ENCODE measurements at regions not wholly inside any gene's neighbourhood (a gene's known extent, or its start where the extent isn't known, plus 50 kb on each side); places are given as distances from the start of the nearest gene placed in this dataset.
A peak's percentile ranks its signal among the peaks of the same experiment; 100 is the strongest.
"Not testable (repeated sequence)": the region's sequence is repeated elsewhere in the genome, so short reads cannot be mapped to it uniquely, and the experiment has no call there.

- DNase-seq (ENCODE audit: low spot score): no peak
- TF ChIP-seq, protein P1, sequence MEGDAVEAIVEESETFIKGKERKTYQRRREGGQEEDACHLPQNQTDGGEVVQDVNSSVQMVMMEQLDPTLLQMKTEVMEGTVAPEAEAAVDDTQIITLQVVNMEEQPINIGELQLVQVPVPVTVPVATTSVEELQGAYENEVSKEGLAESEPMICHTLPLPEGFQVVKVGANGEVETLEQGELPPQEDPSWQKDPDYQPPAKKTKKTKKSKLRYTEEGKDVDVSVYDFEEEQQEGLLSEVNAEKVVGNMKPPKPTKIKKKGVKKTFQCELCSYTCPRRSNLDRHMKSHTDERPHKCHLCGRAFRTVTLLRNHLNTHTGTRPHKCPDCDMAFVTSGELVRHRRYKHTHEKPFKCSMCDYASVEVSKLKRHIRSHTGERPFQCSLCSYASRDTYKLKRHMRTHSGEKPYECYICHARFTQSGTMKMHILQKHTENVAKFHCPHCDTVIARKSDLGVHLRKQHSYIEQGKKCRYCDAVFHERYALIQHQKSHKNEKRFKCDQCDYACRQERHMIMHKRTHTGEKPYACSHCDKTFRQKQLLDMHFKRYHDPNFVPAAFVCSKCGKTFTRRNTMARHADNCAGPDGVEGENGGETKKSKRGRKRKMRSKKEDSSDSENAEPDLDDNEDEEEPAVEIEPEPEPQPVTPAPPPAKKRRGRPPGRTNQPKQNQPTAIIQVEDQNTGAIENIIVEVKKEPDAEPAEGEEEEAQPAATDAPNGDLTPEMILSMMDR (IDR thresholded peaks at IDR 0.05; ENCODE audit: extremely low read depth, missing control alignments): no peak
These were observed 265.0 kb downstream of the ZPLD1 start for GRCh38 chr3:102699819-102700140.

- DNase-seq (ENCODE audit: low spot score): no peak
- TF ChIP-seq, protein P1 (IDR thresholded peaks at IDR 0.05; ENCODE audit: extremely low read depth, missing control alignments): no peak
These were observed 278.1 kb downstream of the ZPLD1 start for GRCh38 chr3:102712896-102713295.

- DNase-seq (ENCODE audit: low spot score): no peak
- TF ChIP-seq, protein P1 (IDR thresholded peaks at IDR 0.05; ENCODE audit: extremely low read depth, missing control alignments): no peak
These were observed 279.8 kb downstream of the ZPLD1 start for GRCh38 chr3:102714567-102714966.

- peak; percentile 42 for DNase-seq (ENCODE audit: low spot score)
- TF ChIP-seq, protein P1 (IDR thresholded peaks at IDR 0.05; ENCODE audit: extremely low read depth, missing control alignments): no peak
These were observed 280.3 kb downstream of the ZPLD1 start for GRCh38 chr3:102715030-102715697.

DNA sequence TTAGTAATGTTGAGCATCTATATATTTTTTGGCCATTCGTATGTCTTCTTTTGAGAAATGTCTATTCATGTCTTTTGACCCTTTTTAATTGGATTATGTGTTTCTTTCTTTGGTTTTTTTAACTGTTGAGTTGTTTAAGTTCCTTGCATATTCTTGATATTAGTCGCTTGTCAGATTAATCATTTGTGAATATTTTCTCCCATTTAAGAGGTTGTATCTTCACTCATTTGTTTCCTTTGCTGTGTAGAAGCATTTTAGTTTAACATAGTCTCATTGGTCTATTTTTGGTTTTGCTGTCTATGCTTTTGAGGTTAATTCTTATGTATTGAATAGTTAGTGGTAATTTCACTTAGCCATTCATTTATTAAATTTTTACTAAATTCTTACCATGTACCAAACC, 283.8 kb downstream of the ZPLD1 start:
- no peak for DNase-seq (ENCODE audit: low spot score)
- TF ChIP-seq, protein P1 (IDR thresholded peaks at IDR 0.05; ENCODE audit: extremely low read depth, missing control alignments): no peak

DNA sequence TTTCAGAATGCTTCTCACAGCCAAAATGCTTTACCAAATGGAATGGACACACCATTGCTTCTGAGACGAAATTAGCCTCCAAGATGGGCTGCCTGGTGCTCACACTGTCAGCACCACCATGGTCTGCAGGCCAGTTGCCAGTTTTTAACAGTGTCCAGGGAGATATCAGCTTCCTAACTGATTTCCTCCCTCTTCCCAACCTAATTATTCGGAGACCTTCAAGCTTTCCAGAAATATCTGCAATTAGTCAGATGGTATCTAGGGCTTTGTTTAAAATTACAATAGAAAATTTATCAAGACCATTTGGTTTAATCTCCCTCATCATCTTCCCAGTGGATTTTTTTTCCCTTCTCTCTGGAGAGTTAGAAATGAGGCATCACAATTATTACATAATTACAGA, 287.5 kb downstream of the ZPLD1 start:
- DNase-seq (ENCODE audit: low spot score): no peak
- TF ChIP-seq, protein P1 (IDR thresholded peaks at IDR 0.05; ENCODE audit: extremely low read depth, missing control alignments): no peak

DNA sequence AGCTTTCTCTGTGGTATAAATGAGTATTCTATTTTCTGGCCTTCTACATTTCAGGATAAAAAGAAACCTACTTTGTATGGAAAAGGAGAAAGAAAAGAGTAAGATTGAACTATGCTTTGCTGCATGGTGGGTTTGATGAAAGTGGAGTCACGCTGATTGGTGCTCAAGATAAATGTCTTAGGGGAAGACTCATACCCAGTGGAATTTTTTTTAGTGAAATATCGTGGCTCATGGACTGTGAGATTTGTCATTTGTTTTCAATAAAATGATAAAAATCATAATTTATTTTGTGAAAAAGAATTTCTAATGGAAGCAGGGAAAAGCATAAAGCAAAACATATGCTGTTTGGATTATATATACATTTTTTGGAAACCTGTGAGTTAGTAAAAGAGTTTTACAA, 292.5 kb downstream of the ZPLD1 start:
- TF ChIP-seq, protein P1 (IDR thresholded peaks at IDR 0.05; ENCODE audit: extremely low read depth, missing control alignments): no peak
- DNase-seq (ENCODE audit: low spot score): no peak

- DNase-seq (ENCODE audit: low spot score): not testable (repeated sequence)
These were observed 297.8 kb downstream of the ZPLD1 start for GRCh38 chr3:102732581-102732980.

All from GM20000 (cell line).